ENCODE measurements at regions not wholly inside any gene's neighbourhood (a gene's known extent, or its start where the extent isn't known, plus 50 kb on each side); places are given as distances from the start of the nearest gene placed in this dataset.

DNA sequence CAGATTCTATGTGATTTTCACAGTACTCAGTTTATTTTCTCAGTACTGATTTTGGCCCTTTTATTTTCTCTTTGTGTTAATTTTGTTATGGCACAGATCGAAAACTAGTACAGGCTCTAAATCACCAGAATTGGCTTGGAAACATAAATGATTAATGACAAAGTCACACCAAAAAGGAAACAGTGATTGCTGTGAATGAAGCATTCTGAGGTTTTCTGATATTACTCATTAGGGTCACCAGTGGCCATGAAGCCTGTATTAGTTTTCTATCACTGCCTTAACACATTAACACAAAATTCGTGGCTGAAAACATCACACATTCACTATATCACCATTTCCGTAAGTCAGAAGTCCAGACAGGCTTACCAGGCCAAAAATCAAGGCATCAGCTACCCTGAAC, 343.0 kb upstream of the THRB start:
- no peak overlapping the region for H3K4me3 ChIP-seq
- in situ Hi-C loops (cut with MboI; ENCODE audit: low sequenced_read_pairs) = no loop called here
- H3K27me3 ChIP-seq (ENCODE audit: low read depth) = peaks cover 13% of the 10 kb centered on the region
- no peaks in the 10 kb centered on the region for H3K36me3 ChIP-seq (replicated peaks)
- H3K4me1 ChIP-seq = no peaks in the 10 kb centered on the region
- no peaks in the 10 kb centered on the region for H3K9me3 ChIP-seq
- no peak for DNase-seq (ENCODE audit: low spot score in 2 of 2)

DNA sequence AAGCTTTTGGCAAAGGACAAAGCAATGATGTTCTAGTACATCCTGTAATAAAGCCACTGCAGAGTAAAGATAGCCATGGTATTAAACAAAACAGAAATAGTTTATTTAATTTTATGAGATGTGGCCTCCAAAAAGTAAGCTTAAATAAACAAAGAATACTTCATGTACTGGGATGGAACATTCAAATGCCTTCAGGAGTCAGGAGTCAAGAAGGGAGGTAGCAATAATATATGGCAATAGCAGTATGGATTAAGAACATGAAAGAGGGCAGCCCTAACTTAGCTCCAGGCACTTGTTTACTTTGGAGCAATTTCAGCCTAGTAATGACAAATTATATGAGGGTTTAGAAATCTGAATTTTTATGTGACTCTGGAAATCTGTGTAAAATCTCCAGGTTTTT, 343.9 kb upstream of the THRB start:
- DNase-seq (ENCODE audit: low spot score in 2 of 2) = no peak
- Histone ChIP-seq H3K9me3 (no peaks in the 10 kb centered on the region), H3K27me3 (ENCODE audit: low read depth) (peaks cover 6% of the 10 kb centered on the region; the same call in 1 of the 2 replicates), H3K4me3 (no peak overlapping the region), H3K36me3 (replicated peaks) (no peaks in the 10 kb centered on the region), H3K4me1 (no peaks in the 10 kb centered on the region)
- in situ Hi-C loops (cut with MboI; ENCODE audit: low sequenced_read_pairs) = no loop called here

DNA sequence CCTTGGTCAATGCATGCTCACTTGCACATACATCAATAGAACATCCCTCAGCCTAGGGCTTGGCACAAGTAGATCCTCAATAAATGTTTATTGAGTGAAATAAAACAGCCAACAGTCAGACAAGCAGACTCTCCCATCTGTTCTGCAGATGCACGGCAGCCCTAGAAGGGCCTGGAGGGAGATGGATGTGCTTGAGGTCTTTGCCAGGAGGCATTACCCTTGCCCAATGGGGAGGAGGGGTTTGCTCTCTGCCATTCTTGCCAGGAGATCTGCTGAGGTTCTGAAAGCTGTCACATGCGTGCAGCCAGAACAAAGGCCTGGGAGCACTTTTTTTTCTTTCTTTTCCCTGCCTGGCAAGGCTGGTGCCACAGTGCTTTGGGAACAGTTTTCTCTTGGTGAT, 349.3 kb upstream of the THRB start:
- Histone ChIP-seq H3K27me3 (ENCODE audit: low read depth) (no peaks in the 10 kb centered on the region; the same call in 1 of the 2 replicates), H3K4me1 (no peaks in the 10 kb centered on the region), H3K4me3 (no peak overlapping the region), H3K36me3 (replicated peaks) (no peaks in the 10 kb centered on the region), H3K9me3 (no peaks in the 10 kb centered on the region)
- DNase-seq (ENCODE audit: low spot score in 2 of 2) = no peak
- in situ Hi-C loops (cut with MboI; ENCODE audit: low sequenced_read_pairs) = no loop called here

DNA sequence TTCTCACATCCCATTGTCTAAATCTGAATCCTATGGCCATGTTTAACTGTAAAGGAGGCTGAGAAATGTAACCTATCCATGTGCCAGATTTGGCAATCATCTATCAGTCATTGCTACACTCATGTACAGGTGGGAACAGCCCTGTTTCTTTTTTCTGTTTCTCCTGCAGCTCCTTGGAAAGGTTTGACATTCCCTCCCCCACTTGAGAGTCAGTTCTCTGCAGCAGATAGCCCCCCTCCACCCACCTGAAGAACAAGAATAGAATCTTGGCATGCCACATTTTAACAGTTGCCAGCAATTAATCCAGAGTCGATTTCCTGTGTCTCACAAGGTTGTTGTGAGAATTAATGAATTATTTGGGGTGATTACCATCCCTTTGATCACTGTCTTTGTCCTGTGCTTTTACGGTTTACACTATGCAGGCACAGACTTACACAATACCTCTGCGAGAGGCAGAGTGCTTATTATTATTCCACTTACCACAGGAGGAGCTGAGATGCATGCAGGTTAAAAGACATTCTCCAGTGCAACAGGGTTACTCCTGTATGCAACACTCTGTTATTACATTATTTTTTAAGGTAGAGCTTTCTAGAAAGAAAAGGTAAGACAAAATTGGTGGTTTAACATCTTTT, 351.0 kb upstream of the THRB start:
- Histone ChIP-seq H3K4me3 (no peak overlapping the region), H3K27me3 (ENCODE audit: low read depth) (peaks cover 4% of the 10 kb centered on the region; the same call in 1 of the 2 replicates), H3K4me1 (no peaks in the 10 kb centered on the region), H3K36me3 (replicated peaks) (no peaks in the 10 kb centered on the region), H3K9me3 (no peaks in the 10 kb centered on the region)
- no peak for DNase-seq (ENCODE audit: low spot score in 2 of 2)
- in situ Hi-C loops (cut with MboI; ENCODE audit: low sequenced_read_pairs) = no loop called here

DNA sequence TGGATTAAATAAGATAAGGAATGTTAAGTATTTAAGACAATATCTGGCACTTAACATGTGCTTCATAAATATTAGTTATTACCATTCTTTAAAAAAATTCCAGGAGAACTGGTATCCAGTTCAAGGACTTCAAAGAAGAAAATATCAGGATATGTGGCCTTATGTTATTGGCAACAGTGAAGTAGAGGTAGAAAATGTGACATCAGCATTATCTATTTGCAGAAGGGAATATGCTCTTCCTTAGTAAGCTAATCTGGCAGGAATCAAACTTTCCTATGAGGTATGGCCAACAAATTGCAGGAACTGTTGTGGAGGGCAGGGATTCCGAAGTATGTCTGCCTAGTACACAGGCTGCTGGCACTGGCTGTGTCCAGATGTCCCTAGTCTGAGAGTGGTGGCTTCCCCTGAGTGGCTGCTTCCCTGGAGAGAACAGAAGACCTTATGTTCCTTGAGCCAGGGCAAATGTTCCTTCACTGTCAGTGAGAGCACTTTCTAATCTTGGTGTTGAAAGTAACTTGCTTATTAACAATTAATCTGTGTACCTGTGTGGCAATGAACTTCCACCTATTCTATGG, 351.7 kb upstream of the THRB start:
- 0 out of 2 replicates have a peak, but pooled peaks cover 4% of the 10 kb centered on the region for H3K27me3 ChIP-seq (ENCODE audit: low read depth)
- H3K36me3 ChIP-seq (replicated peaks) = no peaks in the 10 kb centered on the region
- H3K4me1 ChIP-seq = no peaks in the 10 kb centered on the region
- in situ Hi-C loops (cut with MboI; ENCODE audit: low sequenced_read_pairs) = no loop called here
- no peaks in the 10 kb centered on the region for H3K9me3 ChIP-seq
- no peak for DNase-seq (ENCODE audit: low spot score in 2 of 2)
- no peak overlapping the region for H3K4me3 ChIP-seq

DNA sequence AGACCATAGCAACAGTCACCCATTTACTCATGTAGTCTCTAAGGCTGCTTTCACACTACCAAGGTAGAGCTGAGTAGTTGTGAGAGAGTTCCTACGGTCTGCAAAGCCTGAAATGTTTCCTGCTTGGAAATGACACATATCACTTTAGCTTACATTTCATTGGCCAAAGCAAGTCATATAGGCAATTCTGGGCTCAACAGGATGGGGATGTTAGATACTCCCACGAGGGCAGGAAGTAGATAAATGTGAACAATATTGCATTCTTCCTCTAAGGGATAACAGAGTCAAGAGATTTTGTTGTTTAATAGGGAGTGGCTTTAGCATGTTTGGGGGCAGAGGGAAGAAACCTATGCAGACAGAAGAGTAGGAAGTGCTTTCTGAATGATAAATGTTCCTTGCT, 355.6 kb upstream of the THRB start:
- no peak for DNase-seq (ENCODE audit: low spot score in 2 of 2)
- no peaks in the 10 kb centered on the region for H3K4me1 ChIP-seq
- in situ Hi-C loops (cut with MboI; ENCODE audit: low sequenced_read_pairs) = no loop called here
- no peaks in the 10 kb centered on the region for H3K9me3 ChIP-seq
- H3K36me3 ChIP-seq (replicated peaks) = no peaks in the 10 kb centered on the region
- H3K4me3 ChIP-seq = no peak overlapping the region
- H3K27me3 ChIP-seq (ENCODE audit: low read depth) = 0 out of 2 replicates have a peak, but pooled peaks cover 4% of the 10 kb centered on the region

DNA sequence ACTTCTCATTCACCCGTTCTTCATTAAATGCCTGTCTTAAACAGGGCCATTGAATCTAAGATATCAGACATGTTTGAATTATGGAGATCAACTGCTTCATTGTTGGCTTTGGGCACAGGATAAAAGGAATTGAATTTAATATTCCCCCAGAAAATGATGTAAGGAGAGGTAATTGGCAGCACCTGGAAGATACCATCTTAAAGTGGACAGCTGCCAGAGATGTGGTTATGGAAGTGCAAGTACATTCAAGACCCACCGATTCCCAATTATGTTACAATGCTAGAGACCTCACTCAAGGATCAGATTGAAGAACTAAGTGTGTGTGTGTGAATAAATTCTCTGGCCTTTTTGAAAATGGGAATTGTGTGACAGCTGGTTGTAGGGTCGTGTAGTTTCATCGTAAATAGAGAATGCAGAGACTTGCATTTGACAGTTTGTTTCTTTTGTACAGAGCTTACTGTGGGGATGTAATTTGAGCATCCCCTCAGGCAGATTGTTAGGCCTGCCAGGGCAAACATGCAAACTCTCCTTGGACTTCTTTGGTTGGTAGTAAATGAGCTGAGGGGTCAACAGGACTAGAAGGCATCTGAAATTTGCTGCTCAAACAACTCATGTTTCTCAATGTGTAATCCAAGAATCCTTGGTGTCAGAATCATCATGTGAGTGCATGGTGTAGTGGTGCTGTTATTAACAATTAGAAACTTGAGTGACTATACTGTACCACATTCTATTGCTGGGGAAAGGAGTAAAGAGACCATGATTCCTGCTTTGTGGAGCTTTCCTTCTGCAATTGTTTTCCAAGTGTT, 359.2 kb upstream of the THRB start:
- Histone ChIP-seq H3K9me3 (no peaks in the 10 kb centered on the region), H3K4me1 (no peaks in the 10 kb centered on the region), H3K27me3 (ENCODE audit: low read depth) (0 out of 2 replicates have a peak, but pooled peaks cover 4% of the 10 kb centered on the region), H3K4me3 (no peak overlapping the region), H3K36me3 (replicated peaks) (no peaks in the 10 kb centered on the region)
- in situ Hi-C loops (cut with MboI; ENCODE audit: low sequenced_read_pairs) = no loop called here
- DNase-seq (ENCODE audit: low spot score in 2 of 2) = no peak

DNA sequence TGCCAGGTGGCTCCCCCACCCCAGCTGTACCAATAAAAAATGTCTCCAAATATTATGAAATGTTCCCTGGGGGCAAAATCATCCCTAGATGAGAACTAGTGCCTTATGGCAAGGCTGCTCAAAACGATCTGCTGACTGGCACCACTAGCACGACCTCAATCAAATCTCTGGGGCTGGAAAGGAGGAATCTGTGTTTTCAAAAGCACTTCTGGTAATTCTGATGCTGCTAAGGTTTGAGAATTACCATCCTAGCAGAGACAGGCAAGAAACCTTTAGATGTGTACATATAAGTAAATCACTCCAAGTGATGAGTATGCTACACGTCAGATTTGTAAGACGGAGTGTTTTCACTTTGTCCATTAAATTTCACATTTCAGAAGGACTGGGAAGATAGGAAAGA, 360.1 kb upstream of the THRB start:
- H3K9me3 ChIP-seq = no peaks in the 10 kb centered on the region
- no peaks in the 10 kb centered on the region for H3K4me1 ChIP-seq
- H3K36me3 ChIP-seq (replicated peaks) = no peaks in the 10 kb centered on the region
- in situ Hi-C loops (cut with MboI; ENCODE audit: low sequenced_read_pairs) = no loop called here
- DNase-seq (ENCODE audit: low spot score in 2 of 2) = no peak
- no peaks in the 10 kb centered on the region; the same call in 1 of the 2 replicates for H3K27me3 ChIP-seq (ENCODE audit: low read depth)
- H3K4me3 ChIP-seq = no peak overlapping the region

DNA sequence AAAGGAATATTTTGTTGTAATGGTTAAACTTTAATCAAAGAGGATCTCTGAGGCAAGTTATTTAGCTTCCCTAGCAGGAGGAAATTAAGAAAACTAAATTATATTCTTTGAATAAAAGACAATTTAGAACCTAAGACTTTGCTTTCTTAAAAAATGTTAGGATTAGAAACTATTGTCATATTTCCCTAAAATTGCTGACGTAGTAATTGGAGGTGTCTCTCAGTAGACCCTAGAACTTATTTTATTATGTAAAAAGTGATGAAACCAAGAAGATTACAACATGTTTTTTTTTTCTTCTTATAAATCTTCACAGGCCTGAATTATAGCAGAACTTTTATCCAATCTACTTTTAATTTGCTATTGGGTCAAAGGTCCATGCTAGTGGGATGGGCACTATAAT, 363.3 kb upstream of the THRB start:
- Histone ChIP-seq H3K4me3 (no peak overlapping the region), H3K36me3 (replicated peaks) (no peaks in the 10 kb centered on the region), H3K27me3 (ENCODE audit: low read depth) (no peaks in the 10 kb centered on the region; the same call in 1 of the 2 replicates), H3K9me3 (no peaks in the 10 kb centered on the region), H3K4me1 (no peaks in the 10 kb centered on the region)
- no peak for DNase-seq (ENCODE audit: low spot score in 2 of 2)
- in situ Hi-C loops (cut with MboI; ENCODE audit: low sequenced_read_pairs) = no loop called here

DNA sequence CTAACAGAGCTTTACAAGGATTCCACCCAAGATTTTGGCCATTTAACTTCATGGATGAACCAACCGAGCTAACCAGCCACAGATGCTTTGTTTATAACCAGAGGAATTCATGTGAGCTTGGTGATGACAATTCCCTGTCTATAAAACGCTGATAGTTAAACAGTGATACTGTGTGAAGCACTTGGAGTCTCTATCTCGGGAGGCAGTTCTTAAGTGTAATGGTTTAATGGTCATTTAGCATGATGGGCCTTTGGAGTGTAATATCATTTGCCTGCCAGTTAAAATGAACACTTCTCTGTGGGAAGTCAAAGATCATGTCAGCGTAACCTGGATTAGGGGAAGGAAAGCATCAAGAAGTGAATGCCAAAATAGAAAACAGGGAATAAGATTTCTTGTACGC, 368.6 kb upstream of the THRB start:
- no peaks in the 10 kb centered on the region for H3K9me3 ChIP-seq
- in situ Hi-C loops (cut with MboI; ENCODE audit: low sequenced_read_pairs) = no loop called here
- no peaks in the 10 kb centered on the region for H3K4me1 ChIP-seq
- H3K4me3 ChIP-seq = no peak overlapping the region
- H3K36me3 ChIP-seq (replicated peaks) = no peaks in the 10 kb centered on the region
- H3K27me3 ChIP-seq (ENCODE audit: low read depth) = no peaks in the 10 kb centered on the region; the same call in 1 of the 2 replicates
- no peak for DNase-seq (ENCODE audit: low spot score in 2 of 2)

DNA sequence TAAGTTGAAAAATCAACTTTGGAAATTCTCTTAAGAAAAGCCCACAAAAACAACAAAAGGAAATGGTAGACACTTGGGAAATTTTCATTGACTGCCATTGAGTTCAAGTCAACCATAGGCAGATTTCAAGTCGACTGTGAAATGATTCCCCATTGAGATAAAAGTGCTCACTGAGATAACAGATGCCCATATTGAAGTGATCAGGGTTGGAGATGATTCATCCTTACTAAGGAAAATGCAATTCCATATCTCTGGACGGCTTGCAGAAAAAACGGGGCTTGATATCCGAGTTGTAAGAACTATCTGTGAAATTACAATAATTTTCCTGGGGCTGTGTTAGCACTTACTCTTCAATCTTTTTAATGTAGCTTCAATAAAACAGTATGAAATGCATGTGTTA, 373.1 kb upstream of the THRB start:
- Histone ChIP-seq H3K4me1 (no peaks in the 10 kb centered on the region), H3K4me3 (no peak overlapping the region), H3K9me3 (no peaks in the 10 kb centered on the region), H3K27me3 (ENCODE audit: low read depth) (no peaks in the 10 kb centered on the region), H3K36me3 (replicated peaks) (no peaks in the 10 kb centered on the region)
- in situ Hi-C loops (cut with MboI; ENCODE audit: low sequenced_read_pairs) = no loop called here
- DNase-seq (ENCODE audit: low spot score in 2 of 2) = no peak

DNA sequence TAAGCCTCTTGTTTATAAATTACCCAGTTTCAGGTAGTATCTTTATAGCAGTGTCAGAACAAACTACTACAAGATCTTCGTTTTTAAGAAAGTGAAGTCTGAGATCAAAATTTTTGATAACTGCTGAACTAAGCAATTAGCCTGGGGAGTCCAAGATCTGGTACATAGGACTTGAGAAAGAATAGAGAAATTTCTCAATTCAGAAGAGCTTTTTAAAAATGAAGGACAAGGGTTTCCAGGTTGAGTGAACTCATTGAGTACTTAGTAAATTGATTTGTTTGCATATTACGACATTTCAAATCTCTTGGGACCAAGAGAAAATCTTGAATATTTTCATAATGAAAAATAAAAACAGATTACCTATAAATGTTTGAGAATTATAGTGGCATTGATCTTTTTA, 386.6 kb upstream of the THRB start:
- H3K36me3 ChIP-seq (replicated peaks) = no peaks in the 10 kb centered on the region
- no peak for DNase-seq (ENCODE audit: low spot score in 2 of 2)
- no peaks in the 10 kb centered on the region for H3K9me3 ChIP-seq
- no peaks in the 10 kb centered on the region for H3K4me1 ChIP-seq
- in situ Hi-C loops (cut with MboI; ENCODE audit: low sequenced_read_pairs) = no loop called here
- no peak overlapping the region for H3K4me3 ChIP-seq
- peaks cover 7% of the 10 kb centered on the region; the same call in 1 of the 2 replicates for H3K27me3 ChIP-seq (ENCODE audit: low read depth)

DNA sequence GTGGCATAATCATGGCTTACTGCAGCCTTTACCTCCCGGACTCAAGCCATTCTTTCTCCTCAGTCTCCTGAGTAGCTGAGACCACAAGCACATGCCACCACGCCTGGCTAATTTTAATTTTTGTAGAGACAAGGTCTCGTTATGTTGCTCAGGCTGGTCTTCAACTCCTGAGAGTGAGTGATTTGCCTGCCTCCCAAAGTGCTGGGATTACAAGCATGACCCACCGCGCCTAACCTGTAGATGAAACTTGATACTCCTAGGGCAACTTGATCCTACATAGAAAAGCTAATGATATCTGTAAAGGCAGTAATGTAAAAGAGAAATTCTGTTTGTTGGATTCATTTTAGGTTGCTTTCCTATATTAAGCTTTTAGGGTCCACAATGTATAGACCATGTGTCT, 391.9 kb upstream of the THRB start:
- Histone ChIP-seq H3K4me3 (no peak overlapping the region), H3K9me3 (no peaks in the 10 kb centered on the region), H3K27me3 (ENCODE audit: low read depth) (peaks cover 7% of the 10 kb centered on the region; the same call in 1 of the 2 replicates), H3K36me3 (replicated peaks) (no peaks in the 10 kb centered on the region), H3K4me1 (no peaks in the 10 kb centered on the region)
- DNase-seq (ENCODE audit: low spot score in 2 of 2) = no peak
- in situ Hi-C loops (cut with MboI; ENCODE audit: low sequenced_read_pairs) = no loop called here

DNA sequence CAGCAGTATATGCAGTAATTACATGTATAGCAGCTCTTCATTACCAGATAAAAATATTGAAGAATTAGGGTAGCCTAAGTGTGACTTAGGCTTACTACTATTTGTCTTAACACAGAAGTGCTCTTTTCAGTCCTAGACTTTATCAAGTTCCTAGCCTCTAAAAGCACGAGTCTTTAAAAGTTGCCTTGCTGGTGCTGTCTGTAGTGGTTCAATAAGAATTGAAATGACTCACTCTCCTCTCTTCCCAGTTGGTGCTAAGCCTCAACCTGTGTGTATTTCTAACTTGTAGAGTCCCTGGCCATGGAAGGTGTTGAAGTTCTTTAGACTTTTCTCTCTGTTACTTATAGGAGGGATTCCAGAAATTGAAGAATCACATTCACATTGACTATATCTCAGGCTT, 395.4 kb upstream of the THRB start:
- H3K36me3 ChIP-seq (replicated peaks) = no peaks in the 10 kb centered on the region
- no peak for DNase-seq (ENCODE audit: low spot score in 2 of 2)
- H3K4me3 ChIP-seq = no peak overlapping the region
- no peaks in the 10 kb centered on the region for H3K9me3 ChIP-seq
- in situ Hi-C loops (cut with MboI; ENCODE audit: low sequenced_read_pairs) = no loop called here
- no peaks in the 10 kb centered on the region for H3K27me3 ChIP-seq (ENCODE audit: low read depth)
- no peaks in the 10 kb centered on the region for H3K4me1 ChIP-seq
